HCT116 (cell line): ENCODE measurements at regions not wholly inside any gene's neighbourhood (a gene's known extent, or its start where the extent isn't known, plus 50 kb on each side); places are given as distances from the start of the nearest gene placed in this dataset.

Experiments used
- ATAC-seq: fragments of 200-7000 bp; cut with Tn5 transposase; 2 replicates; pipeline ENCODE4 v1.9.1; 2020; ENCODE audit warnings: mild to moderate bottlenecking, moderate library complexity
- BruUV-seq: library from RNA; stranded (reverse); fragments of 400-500 nt; replicated peaks from 2 replicates; lab custom pipeline; 2021; lab: Mats Ljungman, UMichigan
- CTCF ChIA-PET: fragments of 300-600 bp; sonication (Branson Sonifier 250); formaldehyde crosslinking; loops from one replicate; lab custom pipeline; 2021; ENCODE audit warnings: antibody characterized with exemption; lab: Charles Lee
- POLR2A ChIA-PET: fragments of 300-600, 350-600 bp; sonication (Branson Sonifier 250); formaldehyde crosslinking; loops from one replicate; lab custom pipeline; 2021; ENCODE audit warnings: antibody characterized with exemption; lab: Charles Lee
- RAD21 ChIA-PET, 2 experiments: fragments of 300-600 bp; sonication (Branson Sonifier 250); formaldehyde crosslinking; loops; one replicate each; lab custom pipeline; 2023; ENCODE audit warnings: low total read pairs in 2 of 2; ENCODE audit not compliant: uncharacterized antibody in 2 of 2, unreplicated experiment in 2 of 2, low non-redundant PET in 1 of 2; lab: Charles Lee
- DNase-seq: peaks from one replicate; pipeline ENCODE4 v3.0.0-alpha.2; 2010; ENCODE audit warnings: low read depth, low spot score
- H2AFZ ChIP-seq: fragments of 200-600 bp; shearing (Covaris generic), sonication (generic); 2 replicates; pipeline ENCODE4 v1.6.1; 2017; ENCODE audit warnings: low read depth, mixed run types, mixed read lengths, antibody characterized with exemption, low read length; ENCODE audit not compliant: poor library complexity, severe bottlenecking
- H3K27ac ChIP-seq: 2 replicates; pipeline ENCODE4 v1.5.1; 2012; ENCODE audit warnings: low read depth, low read length
- H3K27me3 ChIP-seq: fragments of 200-600 bp; sonication (generic); 2 replicates; pipeline ENCODE4 v1.6.1; 2016; ENCODE audit warnings: mixed run types, low read length, mixed read lengths; ENCODE audit not compliant: insufficient read depth
- H3K36me3 ChIP-seq, 2 experiments: fragments of 200-500 bp in 1 of 2; fragments of 200-600 bp in 1 of 2; sonication (Bioruptor generic) in 1 of 2; sonication (generic) in 1 of 2; 2 replicates each; pipeline versions ENCODE4 v1.5.1 to v1.6.1; 2014 to 2016; ENCODE audit warnings: low read length in 2 of 2, inconsistent platforms in 1 of 2, mixed read lengths in 1 of 2, mixed run types in 1 of 2; ENCODE audit not compliant: insufficient read depth in 2 of 2, control insufficient read depth in 1 of 2
- H3K4me1 ChIP-seq, 2 experiments: fragments of 200-600 bp in 1 of 2; sonication (generic) in 1 of 2; 2 replicates each; pipeline versions ENCODE4 v1.5.1 to v1.6.1; 2012 to 2017; ENCODE audit warnings: low read length in 2 of 2, inconsistent platforms in 1 of 2, mild to moderate bottlenecking in 1 of 2, mixed read lengths in 1 of 2, mixed run types in 1 of 2, moderate library complexity in 1 of 2; ENCODE audit not compliant: insufficient read depth in 2 of 2, control insufficient read depth in 1 of 2
- H3K4me2 ChIP-seq: fragments of 200-600 bp; sonication (generic); 2 replicates; pipeline ENCODE4 v1.6.1; 2017; ENCODE audit warnings: mixed run types, low read length, mixed read lengths
- H3K4me3 ChIP-seq, 2 experiments: fragments of 200-600 bp in 1 of 2; sonication (generic) in 1 of 2; replicated peaks in 1 of 2; 2 replicates each; pipeline ENCODE4 v1.5.1; 2011 to 2016; ENCODE audit warnings: low read length in 2 of 2, control low read depth in 1 of 2, low read depth in 1 of 2, mild to moderate bottlenecking in 1 of 2, mixed read lengths in 1 of 2, mixed run types in 1 of 2
- H3K79me2 ChIP-seq: fragments of 200-600 bp; sonication (generic); 2 replicates; pipeline ENCODE4 v1.6.1; 2017; ENCODE audit warnings: mild to moderate bottlenecking, mixed run types, low read length, moderate library complexity, mixed read lengths; ENCODE audit not compliant: insufficient read depth
- H3K9ac ChIP-seq: fragments of 200-600 bp; sonication (generic); 2 replicates; pipeline ENCODE4 v1.6.1; 2016; ENCODE audit warnings: low read length, mixed read lengths
- H3K9me2 ChIP-seq: fragments of 200-600 bp; sonication (generic), shearing (Covaris generic); 2 replicates; pipeline ENCODE4 v1.6.1; 2017; ENCODE audit warnings: mixed run types, mild to moderate bottlenecking, moderate library complexity; ENCODE audit not compliant: insufficient read depth
- H3K9me3 ChIP-seq, 2 experiments: fragments of 200-500 bp in 1 of 2; fragments of 200-600 bp in 1 of 2; sonication (Bioruptor generic) in 1 of 2; sonication (generic) in 1 of 2; 2 replicates each; pipeline ENCODE4 v1.6.1; 2014 to 2017; ENCODE audit warnings: low read length in 2 of 2, mixed read lengths in 2 of 2, inconsistent platforms in 1 of 2, low read depth in 1 of 2, mild to moderate bottlenecking in 1 of 2, mixed run types in 1 of 2, moderate library complexity in 1 of 2; ENCODE audit not compliant: control insufficient read depth in 1 of 2, insufficient read depth in 1 of 2
- H4K20me1 ChIP-seq: fragments of 200-600 bp; sonication (generic), shearing (Covaris generic); 2 replicates; pipeline ENCODE4 v1.6.1; 2017; ENCODE audit warnings: mixed run types, mild to moderate bottlenecking, moderate library complexity; ENCODE audit not compliant: insufficient read depth
- EZH2 ChIP-seq: fragments of 200-600 bp; sonication (generic); IDR thresholded peaks from 2 replicates; pipeline ENCODE4 v1.6.1; 2017; ENCODE audit warnings: antibody characterized with exemption, mixed run types
- POLR2AphosphoS5 ChIP-seq: IDR thresholded peaks from 2 replicates; pipeline ENCODE4 v1.6.1; 2011; ENCODE audit warnings: mild to moderate bottlenecking, low read depth, low read length, moderate library complexity
- REST ChIP-seq: IDR thresholded peaks from 2 replicates; pipeline ENCODE4 v1.6.1; 2012; ENCODE audit warnings: low read depth
- SP1 ChIP-seq: IDR thresholded peaks from 2 replicates; pipeline ENCODE4 v1.6.1; 2012; ENCODE audit warnings: low read depth
- SRF ChIP-seq: IDR thresholded peaks from 2 replicates; pipeline ENCODE4 v1.6.1; 2012; ENCODE audit warnings: low read depth
- YY1 ChIP-seq: IDR thresholded peaks from 2 replicates; pipeline ENCODE4 v1.6.1; 2011; ENCODE audit warnings: low read length, low read depth, moderate library complexity, mild to moderate bottlenecking; ENCODE audit not compliant: insufficient replicate concordance; ENCODE audit errors: extremely low read depth
- ZBTB33 ChIP-seq: IDR thresholded peaks from 2 replicates; pipeline ENCODE4 v1.6.1; 2011; ENCODE audit warnings: mild to moderate bottlenecking, low read length, moderate library complexity; ENCODE audit not compliant: insufficient replicate concordance; ENCODE audit errors: extremely low read depth
- intact Hi-C: fragments of 100-400 bp; cut with micrococcal nuclease; formaldehyde crosslinking; loops from 2 replicates; pipeline ENCODE4 v1.10.0; 2022

- H3K4me2 ChIP-seq: no peak overlapping the region
- RAD21 ChIA-PET: interaction anchor here in 1 of 2 experiments (0.6 kb wide), 1 partner anchor 621 kb away, joined by 4 read pairs; no protein-coding TSS in a partner anchor
- intact Hi-C loops: no loop called here
- H3K27me3 ChIP-seq: no peaks in the 10 kb centered on the region
- H2AFZ ChIP-seq: peak overlapping the region; percentile 38
- H4K20me1 ChIP-seq: no peaks in the 10 kb centered on the region
- H3K4me3 ChIP-seq: no peak overlapping the region
- no TSS peak for BruUV-seq
- no peaks in the 10 kb centered on the region for H3K36me3 ChIP-seq
- H3K27ac ChIP-seq: no peak overlapping the region
- H3K9me3 ChIP-seq: no peaks in the 10 kb centered on the region
- H3K4me1 ChIP-seq: no peaks in the 10 kb centered on the region
- no peak for DNase-seq
- TF ChIP-seq SP1 (no peak), REST (no peak), ZBTB33 (no peak), YY1 (no peak), POLR2AphosphoS5 (no peak), SRF (no peak), EZH2 (no peak)
- H3K79me2 ChIP-seq: no peaks in the 10 kb centered on the region
- ATAC-seq: no peak
- H3K9ac ChIP-seq: no peak overlapping the region
- no peaks in the 10 kb centered on the region; the same call in 1 of the 2 replicates for H3K9me2 ChIP-seq
- CTCF ChIA-PET: no interaction called here
- POLR2A ChIA-PET: no interaction called here
Observed at GRCh38 chr5:89350684-89351083, 467.7 kb upstream of the MEF2C start.
